IMR-90 (cell line): ENCODE measurements at regions not wholly inside any gene's neighbourhood (a gene's known extent, or its start where the extent isn't known, plus 50 kb on each side); places are given as distances from the start of the nearest gene placed in this dataset.

Experiments
- ATAC-seq: fragments of 200-7000 bp; cut with Tn5 transposase; 2 replicates; pipeline ENCODE4 v1.9.1; 2020; ENCODE audit warnings: low read depth, mild to moderate bottlenecking, moderate library complexity
- BruUV-seq: library from RNA; stranded (reverse); fragments of 400-500 nt; replicated peaks from 2 replicates; lab custom pipeline; 2021; lab: Mats Ljungman, UMichigan
- CTCF ChIA-PET: fragments of 300-600 bp; formaldehyde crosslinking; extraction: SDS; loops from one replicate; lab custom pipeline; 2021; ENCODE audit warnings: antibody characterized with exemption; lab: Yijun Ruan, JAX
- POLR2A ChIA-PET: fragments of 300-600 bp; sonication (Branson Sonifier 250); formaldehyde crosslinking; loops from one replicate; lab custom pipeline; 2022; ENCODE audit warnings: antibody characterized with exemption; ENCODE audit not compliant: unreplicated experiment; lab: Charles Lee
- DNase-seq: peaks from one replicate; pipeline ENCODE4 v3.0.0; 2013
- H2AFZ ChIP-seq: replicated peaks from 2 replicates; pipeline ENCODE3; 2013; ENCODE audit warnings: low read length, mild to moderate bottlenecking; ENCODE audit not compliant: poor library complexity
- H2AK5ac ChIP-seq: 2 replicates; pipeline ENCODE4 v1.6.1; 2013; ENCODE audit warnings: low read depth, low read length, inconsistent platforms
- H2AK9ac ChIP-seq: replicated peaks from 2 replicates; pipeline ENCODE3; 2013; ENCODE audit warnings: mild to moderate bottlenecking, low read depth, low read length, moderate library complexity; ENCODE audit not compliant: poor library complexity
- H2BK120ac ChIP-seq: 2 replicates; pipeline ENCODE4 v1.6.1; 2013; ENCODE audit warnings: low read depth, low read length, inconsistent platforms
- H2BK15ac ChIP-seq: 3 replicates; pipeline ENCODE4 v1.6.1; 2013; ENCODE audit warnings: low read depth, low read length, inconsistent platforms
- H2BK20ac ChIP-seq: 2 replicates; pipeline ENCODE4 v1.6.1; 2013; ENCODE audit warnings: low read depth, mild to moderate bottlenecking, inconsistent platforms, low read length, moderate library complexity
- H2BK5ac ChIP-seq: 2 replicates; pipeline ENCODE4 v1.6.1; 2013; ENCODE audit warnings: mild to moderate bottlenecking, low read depth, low read length, inconsistent platforms; ENCODE audit not compliant: poor library complexity, severe bottlenecking
- H3K14ac ChIP-seq: replicated peaks from 2 replicates; pipeline ENCODE4 v1.6.1; 2013; ENCODE audit warnings: low read depth, low read length, inconsistent platforms
- H3K18ac ChIP-seq: 2 replicates; pipeline ENCODE4 v1.6.1; 2013; ENCODE audit warnings: low read depth, low read length, control low read depth
- H3K23ac ChIP-seq: 2 replicates; pipeline ENCODE4 v1.6.1; 2013; ENCODE audit warnings: low read depth, low read length, inconsistent platforms
- H3K27ac ChIP-seq: 2 replicates; pipeline ENCODE4 v1.5.1; 2013; ENCODE audit warnings: mild to moderate bottlenecking, control low read depth, low read length; ENCODE audit not compliant: insufficient read depth
- H3K27me3 ChIP-seq: 2 replicates; pipeline ENCODE4 v1.6.1; 2013; ENCODE audit warnings: low read length; ENCODE audit not compliant: control insufficient read depth, insufficient read depth
- H3K36me3 ChIP-seq: 2 replicates; pipeline ENCODE4 v1.6.1; 2013; ENCODE audit warnings: low read length, mixed read lengths; ENCODE audit not compliant: control insufficient read depth, insufficient read depth
- H3K4ac ChIP-seq: 2 replicates; pipeline ENCODE4 v1.6.1; 2013; ENCODE audit warnings: low read depth, low read length, inconsistent platforms
- H3K4me1 ChIP-seq: 2 replicates; pipeline ENCODE4 v1.6.1; 2013; ENCODE audit warnings: low read length, mixed read lengths; ENCODE audit not compliant: control insufficient read depth, insufficient read depth
- H3K4me2 ChIP-seq: 2 replicates; pipeline ENCODE4 v1.6.1; 2013; ENCODE audit warnings: low read depth, mild to moderate bottlenecking, control low read depth, low read length, moderate library complexity
- H3K4me3 ChIP-seq: 2 replicates; pipeline ENCODE4 v1.5.1; 2013; ENCODE audit warnings: low read depth, mild to moderate bottlenecking, control low read depth, low read length, moderate library complexity; ENCODE audit not compliant: insufficient read depth
- H3K56ac ChIP-seq: 2 replicates; pipeline ENCODE4 v1.6.1; 2013; ENCODE audit warnings: low read length, inconsistent platforms; ENCODE audit not compliant: insufficient read depth; ENCODE audit errors: extremely low read depth
- H3K79me1 ChIP-seq, 2 experiments: 2 replicates each; pipeline ENCODE4 v1.6.1; 2013; ENCODE audit warnings: low read length in 2 of 2, inconsistent platforms in 1 of 2, low read depth in 1 of 2
- H3K9ac ChIP-seq: 2 replicates; pipeline ENCODE4 v1.6.1; 2013; ENCODE audit warnings: low read depth, low read length, control low read depth
- H3K9me1 ChIP-seq: 2 replicates; pipeline ENCODE4 v1.6.1; 2013; ENCODE audit warnings: low read length, inconsistent platforms; ENCODE audit not compliant: insufficient read depth
- H3K9me3 ChIP-seq: 2 replicates; pipeline ENCODE4 v1.6.1; 2013; ENCODE audit warnings: low read length; ENCODE audit not compliant: control insufficient read depth, insufficient read depth
- H4K20me1 ChIP-seq: 2 replicates; pipeline ENCODE4 v1.6.1; 2013; ENCODE audit warnings: low read length, inconsistent platforms; ENCODE audit not compliant: insufficient read depth
- H4K5ac ChIP-seq: 2 replicates; pipeline ENCODE4 v1.6.1; 2013; ENCODE audit warnings: mild to moderate bottlenecking, low read depth, low read length, control low read depth
- H4K8ac ChIP-seq, 2 experiments: 2 replicates each; pipeline ENCODE4 v1.6.1; 2013; ENCODE audit warnings: low read depth in 2 of 2, low read length in 2 of 2, control low read depth in 1 of 2, inconsistent platforms in 1 of 2
- H4K91ac ChIP-seq: 2 replicates; pipeline ENCODE4 v1.6.1; 2013; ENCODE audit warnings: low read depth, low read length, inconsistent platforms; ENCODE audit not compliant: insufficient read depth
- BHLHE40 ChIP-seq: fragments of 150-350 bp; IDR thresholded peaks from 2 replicates; pipeline ENCODE4 v1.6.1; 2016; ENCODE audit warnings: mild to moderate bottlenecking, low read depth, low read length
- POLR2A ChIP-seq: IDR thresholded peaks from 2 replicates; pipeline ENCODE4 v1.6.1; 2012; ENCODE audit warnings: mild to moderate bottlenecking, low read depth, low read length
- WGBS, 2 experiments: methylation state at CpG; one replicate each; pipeline versions ENCODE4 v1.1.5 to v1.1.7; 2013; ENCODE audit warnings: missing lambda C conversion rate in 2 of 2; ENCODE audit not compliant: insufficient read length in 1 of 2; ENCODE audit errors: extremely low coverage in 2 of 2; 5-methylcytosine and 5-hydroxymethylcytosine counted together
- dilution Hi-C: fragments of 300-500 bp; cut with HindIII; formaldehyde crosslinking; loops from one replicate; pipeline ENCODE4 v1.14.3; 2018; ENCODE audit warnings: low sequenced_read_pairs; ENCODE audit not compliant: unreplicated experiment
- in situ Hi-C: fragments of 300-500 bp; cut with MboI; formaldehyde crosslinking; loops from 3 replicates; pipeline ENCODE4 v1.14.3; 2019; ENCODE audit warnings: low sequenced_read_pairs, inconsistent platforms, mixed read lengths
- intact Hi-C: fragments of 100-400 bp; cut with micrococcal nuclease; formaldehyde crosslinking; loops from 2 replicates; pipeline ENCODE4 v1.10.0; 2022

DNA sequence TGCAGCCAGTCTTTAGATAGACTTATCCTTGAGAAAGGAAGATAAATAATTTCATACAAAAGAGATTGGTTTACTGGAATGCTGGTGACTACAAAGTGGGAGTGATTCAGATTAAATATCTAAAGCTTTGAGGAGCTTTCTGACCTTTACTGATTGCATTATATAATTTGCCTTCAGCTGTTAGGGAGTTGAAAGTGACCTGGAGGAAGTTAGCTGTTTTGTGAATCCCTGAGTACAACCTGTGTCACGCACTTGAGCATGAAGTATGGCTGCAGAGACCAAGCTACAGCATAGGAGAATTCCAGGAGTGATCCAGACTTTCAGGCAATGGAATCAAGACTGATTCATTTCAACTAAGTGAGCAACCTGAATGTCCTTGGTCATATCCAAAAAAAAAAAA lies 1848.3 kb upstream of the RAG2 start:
- ATAC-seq = no peak
- TF ChIP-seq POLR2A (no peak), BHLHE40 (no peak)
- Histone ChIP-seq H3K4ac (no peak overlapping the region), H3K4me3 (no peak overlapping the region), H3K9me3 (peaks cover 3% of the 10 kb centered on the region; the same call in 1 of the 2 replicates), H2AK5ac (no peak overlapping the region), H3K27me3 (no peaks in the 10 kb centered on the region), H3K4me1 (no peaks in the 10 kb centered on the region), H4K91ac (no peak overlapping the region), H3K27ac (no peak overlapping the region), H3K36me3 (no peaks in the 10 kb centered on the region), H2AK9ac (no peak overlapping the region), H2BK120ac (no peak overlapping the region), H2BK20ac (no peak overlapping the region), H3K14ac (no peak overlapping the region), H4K5ac (no peak overlapping the region), H4K20me1 (no peaks in the 10 kb centered on the region), H2BK15ac (no peak overlapping the region), H3K9ac (no peak overlapping the region), H3K18ac (no peak overlapping the region), H3K79me1 (no peaks in the 10 kb centered on the region), H3K9me1 (no peaks in the 10 kb centered on the region), H2AFZ (no peak overlapping the region), H3K56ac (no peak overlapping the region), H3K23ac (no peak overlapping the region), H4K8ac (no peak overlapping the region), H2BK5ac (no peak overlapping the region), H3K4me2 (no peak overlapping the region)
- ChIA-PET POLR2A (interaction anchor here (0.6 kb wide), 1 partner anchor 8 kb away, joined by 6 read pairs; no protein-coding TSS in a partner anchor), CTCF (interaction anchor here (0.6 to 0.7 kb wide), 2 partner anchors 33 to 908 kb away, joined by 3 read pairs; no protein-coding TSS in a partner anchor)
- BruUV-seq = no TSS peak
- WGBS, 2 experiments = no CpG with 5 or more reads among the region's 1 CpG
- DNase-seq = no peak
- in situ Hi-C loops = no loop called here
- dilution Hi-C loops = no loop called here
- intact Hi-C loops = no loop called here
